Glomerular visceral epithelial cell (primary cell): ENCODE measurements at regions not wholly inside any gene's neighbourhood (a gene's known extent, or its start where the extent isn't known, plus 50 kb on each side); places are given as distances from the start of the nearest gene placed in this dataset.
"Not testable (repeated sequence)": the region's sequence is repeated elsewhere in the genome, so short reads cannot be mapped to it uniquely, and the experiment has no call there.

Experiments used
- DNase-seq: peaks from one replicate; pipeline ENCODE4 v3.0.0-alpha.2; 2016; ENCODE audit errors: extremely low spot score

GRCh38 chr5:125987677-125988255, 435.4 kb upstream of the GRAMD2B start:
- no peak for DNase-seq

DNA sequence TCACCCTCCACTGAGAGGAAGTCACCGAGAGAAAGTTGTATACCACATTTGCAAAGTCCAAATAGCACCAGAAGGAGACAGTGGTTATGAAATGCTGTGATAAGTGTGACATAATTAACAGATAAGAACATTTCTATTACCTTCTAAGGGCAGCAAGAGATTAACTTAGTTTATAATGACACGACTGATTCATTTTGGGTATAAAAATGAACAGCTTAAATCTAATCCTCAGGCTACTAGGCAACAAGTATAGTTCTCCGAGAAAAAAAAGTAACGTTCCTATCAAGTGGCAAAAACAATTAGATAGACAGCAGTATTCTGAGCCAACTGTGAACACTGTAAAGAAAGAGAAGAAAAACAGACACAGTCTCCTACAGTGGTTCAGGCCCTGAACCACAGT, 431.2 kb upstream of the GRAMD2B start:
- no peak for DNase-seq

DNA sequence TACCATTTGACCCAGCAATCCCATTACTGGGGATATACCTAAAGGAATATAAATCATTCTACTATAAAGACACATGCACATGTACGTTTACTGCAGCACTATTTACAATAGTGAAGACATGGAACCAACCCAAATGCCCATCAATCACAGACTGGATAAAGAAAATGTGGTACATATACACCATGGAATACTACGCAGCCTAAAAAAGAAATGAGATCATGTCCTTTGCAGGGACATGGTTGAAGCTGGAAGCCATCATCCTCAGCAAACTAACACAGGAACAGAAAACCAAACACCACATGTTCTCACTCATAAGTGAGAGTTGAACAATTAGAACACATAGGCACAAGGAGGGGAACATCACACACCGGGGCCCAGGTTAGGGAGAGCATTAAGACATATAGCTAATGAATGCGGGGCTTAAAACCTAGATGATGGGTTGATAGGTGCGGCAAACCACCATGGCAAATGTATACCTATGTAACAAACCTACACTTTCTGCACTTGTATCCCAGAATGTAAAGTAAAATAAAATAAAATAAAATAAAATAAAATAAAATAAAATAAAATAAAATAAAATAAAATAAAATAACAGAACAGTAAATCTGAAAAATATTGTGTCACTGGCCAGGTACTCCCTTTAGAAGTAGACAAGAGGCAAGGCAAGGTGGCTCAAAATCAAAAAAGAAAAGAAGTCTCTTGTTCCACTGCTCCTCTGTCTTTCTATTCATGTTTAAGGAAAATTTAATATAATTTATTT, 423.8 kb upstream of the GRAMD2B start:
- not testable (repeated sequence) for DNase-seq

- no peak for DNase-seq
Observed at GRCh38 chr5:126000507-126000906, 422.7 kb upstream of the GRAMD2B start.

GRCh38 chr5:126002222-126002897, 420.8 kb upstream of the GRAMD2B start:
- peak; percentile 77 for DNase-seq

GRCh38 chr5:126003309-126003708, 419.9 kb upstream of the GRAMD2B start:
- DNase-seq: peak; percentile 37

GRCh38 chr5:126004636-126005035, 418.6 kb upstream of the GRAMD2B start:
- DNase-seq: no peak

- no peak for DNase-seq
Observed at GRCh38 chr5:126007841-126008240, 415.4 kb upstream of the GRAMD2B start.

GRCh38 chr5:126009566-126009965, 413.6 kb upstream of the GRAMD2B start:
- DNase-seq: no peak

DNA sequence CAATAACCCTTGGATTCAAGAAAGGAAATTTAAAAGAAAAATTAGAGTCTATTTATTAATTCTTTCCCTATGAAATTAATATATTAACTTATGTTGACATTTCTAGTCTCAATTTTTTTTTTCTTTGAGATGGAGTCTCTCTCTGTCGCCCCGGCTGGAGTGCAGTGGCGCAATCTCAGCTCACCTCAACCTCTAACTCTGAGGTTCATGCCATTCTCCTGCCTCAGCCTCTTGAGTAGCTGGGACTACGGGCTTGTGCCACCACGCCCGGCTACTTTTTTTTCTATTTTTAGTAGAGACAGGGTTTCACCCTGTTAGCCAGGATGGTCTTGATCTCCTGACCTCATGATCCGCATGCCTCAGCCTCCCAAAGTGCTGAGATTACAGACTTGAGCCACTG, 411.7 kb upstream of the GRAMD2B start:
- DNase-seq: not testable (repeated sequence)

DNA sequence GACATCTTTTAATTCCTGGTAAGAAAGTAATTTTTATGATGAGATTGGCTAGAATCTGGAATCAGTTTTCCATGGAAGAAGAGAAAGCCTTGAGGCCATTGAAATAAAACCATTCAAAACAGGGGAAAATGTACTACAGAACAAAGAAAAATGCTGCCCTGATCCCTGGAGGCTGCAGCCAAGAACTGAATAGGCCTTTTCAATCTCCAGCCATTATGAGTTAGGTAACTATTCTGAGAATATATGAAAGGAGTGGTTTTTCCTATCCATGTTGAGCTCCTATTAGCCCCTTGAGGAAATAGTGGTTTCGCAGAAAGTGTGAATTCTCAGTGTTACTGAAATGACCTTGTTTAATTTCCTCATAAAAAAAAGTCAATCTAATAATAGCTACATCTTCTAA, 408.5 kb upstream of the GRAMD2B start:
- DNase-seq: no peak

DNA sequence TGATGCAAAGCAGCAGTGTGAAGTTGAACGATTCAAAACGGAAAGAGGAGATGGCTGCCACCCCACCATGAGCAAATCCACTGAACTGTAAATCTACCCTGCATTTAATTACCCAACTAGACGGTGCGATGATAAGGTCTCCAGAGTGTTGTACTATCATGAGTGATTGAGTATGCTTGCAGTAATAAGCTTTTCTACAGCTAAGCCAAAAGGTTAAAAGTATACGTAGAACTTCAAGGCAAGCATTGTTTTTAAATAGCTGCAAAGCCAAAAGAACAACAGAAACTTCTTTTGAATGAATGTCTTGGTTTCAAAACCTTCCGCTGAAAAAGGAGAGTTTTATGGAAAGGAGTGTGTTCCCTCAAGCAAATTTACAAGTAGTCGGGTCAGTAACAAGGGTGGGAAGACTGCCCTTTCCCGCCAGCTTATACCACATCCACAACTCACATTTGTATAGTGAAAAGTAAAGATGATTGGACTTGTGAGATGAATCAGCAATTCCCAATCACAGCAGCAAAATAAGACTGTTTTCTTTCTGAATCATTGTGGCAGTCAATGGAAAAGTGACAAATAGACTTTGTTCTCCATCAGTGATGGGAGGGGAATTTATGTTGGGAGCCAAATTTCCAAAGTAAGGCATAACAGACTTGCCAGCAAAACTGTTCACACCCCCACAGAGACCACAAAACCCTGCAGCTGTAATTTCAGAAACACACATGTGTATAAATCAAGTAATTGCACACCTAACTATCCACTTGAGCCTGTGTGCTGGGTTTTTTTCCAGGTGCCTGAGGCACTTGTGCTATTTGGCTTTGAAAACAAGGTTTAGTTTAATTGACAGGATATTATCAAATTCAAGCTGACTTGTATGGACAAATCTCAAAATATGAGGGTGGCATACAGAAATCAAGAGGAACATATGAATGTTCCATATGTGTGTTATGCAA, 407.7 kb upstream of the GRAMD2B start:
- no peak for DNase-seq

- no peak for DNase-seq
Observed at GRCh38 chr5:126016256-126016655, 407.0 kb upstream of the GRAMD2B start.

DNA sequence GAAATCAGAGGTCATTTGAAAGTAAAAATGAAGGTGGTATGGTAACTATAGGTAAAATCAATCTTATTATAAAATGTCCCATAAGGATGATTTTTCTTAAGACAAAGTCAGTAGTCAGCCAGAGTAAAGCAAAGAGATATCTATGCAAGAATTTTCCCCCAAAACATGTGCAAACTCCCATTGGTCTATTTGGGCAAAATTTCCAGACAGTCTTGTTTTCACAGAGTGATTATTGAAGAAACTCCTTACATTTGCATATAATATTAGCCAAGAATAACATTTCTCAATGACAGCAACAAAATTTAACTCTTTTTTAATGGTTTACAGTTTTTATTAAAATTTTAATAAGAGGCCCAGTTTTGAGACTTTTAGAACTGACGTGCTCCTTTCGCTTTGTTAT, 406.1 kb upstream of the GRAMD2B start:
- DNase-seq: no peak

DNA sequence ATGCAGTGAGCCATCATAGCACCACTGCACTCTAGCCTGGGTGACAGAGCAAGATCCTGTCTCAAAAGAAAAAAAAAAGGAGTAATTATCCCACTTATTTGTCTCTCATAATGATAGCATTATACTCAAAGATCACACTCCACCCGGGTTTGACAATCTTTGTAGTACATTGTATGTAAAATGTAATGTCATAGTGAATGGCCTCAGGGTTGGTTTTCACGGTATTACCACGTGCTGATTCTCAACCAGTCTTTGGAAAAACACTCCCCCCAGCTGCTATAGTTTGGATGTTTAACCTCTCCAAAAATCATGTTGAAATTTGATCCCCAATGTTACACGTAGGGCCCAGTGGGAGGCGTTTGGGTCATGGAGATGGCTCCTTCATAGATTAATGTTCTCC, 402.4 kb upstream of the GRAMD2B start:
- no peak for DNase-seq

GRCh38 chr5:126023994-126024441, 399.2 kb upstream of the GRAMD2B start:
- no peak for DNase-seq

GRCh38 chr5:126027149-126027548, 396.1 kb upstream of the GRAMD2B start:
- no peak for DNase-seq

DNA sequence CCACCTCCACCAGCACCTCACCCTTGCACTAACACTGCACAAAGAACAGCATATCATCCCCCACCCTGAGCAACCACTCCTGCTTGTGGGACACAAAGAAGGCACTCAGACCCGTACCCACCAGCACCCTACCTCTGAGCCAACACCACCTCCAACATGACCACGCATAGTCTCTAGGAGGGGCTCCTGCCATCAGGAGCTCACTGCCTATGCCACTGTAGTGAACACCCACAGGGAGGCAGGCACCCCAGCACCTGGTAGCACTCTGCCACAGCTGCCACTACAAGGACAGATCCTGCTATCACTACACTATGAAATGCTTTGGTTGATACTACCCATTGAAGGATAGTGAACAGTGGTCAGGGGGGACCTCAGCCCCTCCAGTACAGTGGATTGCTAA, 395.6 kb upstream of the GRAMD2B start:
- no peak for DNase-seq

DNA sequence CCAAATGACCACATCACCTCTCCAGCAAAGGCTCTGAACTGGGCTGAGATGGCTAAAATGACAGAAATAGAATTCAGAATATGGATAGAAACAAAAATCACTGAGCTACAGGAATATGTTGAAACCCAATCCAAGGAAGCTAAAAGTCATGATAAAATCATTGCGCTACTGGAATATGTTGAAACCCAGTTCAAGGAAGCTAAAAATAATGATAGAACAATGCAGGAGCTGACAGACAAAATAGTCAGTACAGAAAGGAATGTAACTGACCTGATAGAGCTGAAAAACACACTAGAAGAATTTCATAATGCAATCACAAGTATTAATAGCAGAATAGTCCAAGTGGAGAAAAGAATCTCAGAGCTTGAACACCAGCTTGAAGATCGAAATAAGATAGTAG, 394.9 kb upstream of the GRAMD2B start:
- DNase-seq: no peak

DNA sequence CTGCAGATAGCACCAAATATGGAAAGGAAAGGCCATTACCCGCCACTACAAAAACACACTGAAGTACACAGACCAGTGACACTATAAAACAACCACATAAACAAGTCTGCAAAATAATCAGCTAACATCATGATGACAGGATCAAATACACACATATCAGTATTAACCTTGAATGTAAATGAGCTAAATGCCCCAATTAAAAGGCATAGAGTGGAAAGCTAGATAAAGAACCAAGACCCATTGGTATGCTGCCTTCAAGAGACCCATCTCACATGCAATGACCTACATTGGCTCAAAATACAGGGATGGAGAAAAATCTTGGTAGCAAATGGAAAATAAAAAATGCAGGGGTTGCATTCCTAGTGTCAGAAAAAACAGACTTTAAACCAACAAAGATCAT, 393.9 kb upstream of the GRAMD2B start:
- DNase-seq: not testable (repeated sequence)

GRCh38 chr5:126030698-126031097, 392.5 kb upstream of the GRAMD2B start:
- DNase-seq: no peak
